Common myeloid progenitor, CD34-positive (primary cell): ENCODE measurements at regions not wholly inside any gene's neighbourhood (a gene's known extent, or its start where the extent isn't known, plus 50 kb on each side); places are given as distances from the start of the nearest gene placed in this dataset.

ENCODE experiments used
- CTCF ChIA-PET: fragments of 350-600 bp; sonication (Branson Sonifier 250); formaldehyde crosslinking; loops from one replicate; lab custom pipeline; 2021; ENCODE audit warnings: antibody characterized with exemption; lab: Charles Lee
- POLR2A ChIA-PET: fragments of 350-600 bp; sonication (Branson Sonifier 250); formaldehyde crosslinking; loops from one replicate; lab custom pipeline; 2021; ENCODE audit warnings: antibody characterized with exemption; lab: Charles Lee
- DNase-seq, 3 donors: peaks; one replicate each; pipeline versions ENCODE4 v3.0.0 to v3.0.0-alpha.2; 2013
- H3K27ac ChIP-seq, 2 experiments: 1 replicate in 1 of 2; 2 replicates in 1 of 2; pipeline ENCODE4 v1.7.0; 2013; ENCODE audit warnings: inconsistent platforms in 2 of 2, low read length in 2 of 2, mild to moderate bottlenecking in 2 of 2, low read depth in 1 of 2, moderate library complexity in 1 of 2; ENCODE audit not compliant: severe bottlenecking in 2 of 2, insufficient read depth in 1 of 2, poor library complexity in 1 of 2
- H3K27me3 ChIP-seq, 5 experiments: replicated peaks in 2 of 5; 1 replicate in 3 of 5; 2 replicates in 2 of 5; pipeline versions ENCODE4 v1.6.1 to v1.7.0; 2013; ENCODE audit warnings: low read length in 4 of 5, mild to moderate bottlenecking in 2 of 5, moderate library complexity in 2 of 5, inconsistent platforms in 1 of 5; ENCODE audit not compliant: insufficient read depth in 5 of 5, control insufficient read depth in 4 of 5
- H3K36me3 ChIP-seq, 4 experiments: 1 replicate in 2 of 4; 2 replicates in 2 of 4; pipeline versions ENCODE4 v1.6.1 to v1.7.0; 2013; ENCODE audit warnings: low read length in 3 of 4, control low read depth in 1 of 4, mild to moderate bottlenecking in 1 of 4; ENCODE audit not compliant: control insufficient read depth in 4 of 4, insufficient read depth in 4 of 4
- H3K4me1 ChIP-seq, 4 experiments: 1 replicate in 3 of 4; 2 replicates in 1 of 4; pipeline versions ENCODE4 v1.6.1 to v1.7.1; 2013; ENCODE audit warnings: low read length in 3 of 4, mild to moderate bottlenecking in 3 of 4, control low read depth in 1 of 4, inconsistent platforms in 1 of 4, moderate library complexity in 1 of 4; ENCODE audit not compliant: control insufficient read depth in 4 of 4, insufficient read depth in 4 of 4; ENCODE audit errors: control extremely low read depth in 1 of 4
- H3K4me3 ChIP-seq, 7 experiments: 1 replicate in 4 of 7; 2 replicates in 3 of 7; pipeline versions ENCODE4 v1.5.1 to v1.7.0; 2013; ENCODE audit warnings: mild to moderate bottlenecking in 7 of 7, low read length in 6 of 7, moderate library complexity in 6 of 7, inconsistent platforms in 2 of 7, low read depth in 2 of 7, control low read depth in 1 of 7; ENCODE audit not compliant: insufficient read depth in 4 of 7, control insufficient read depth in 1 of 7; ENCODE audit errors: extremely low read depth in 1 of 7
- H3K9me3 ChIP-seq, 5 experiments: 1 replicate in 4 of 5; 2 replicates in 1 of 5; pipeline versions ENCODE4 v1.6.1 to v1.7.1; 2013; ENCODE audit warnings: low read length in 4 of 5, mild to moderate bottlenecking in 2 of 5, inconsistent platforms in 1 of 5, low read depth in 1 of 5, moderate library complexity in 1 of 5; ENCODE audit not compliant: control insufficient read depth in 4 of 5, insufficient read depth in 2 of 5; ENCODE audit errors: control extremely low read depth in 1 of 5
- WGBS: methylation state at CpG from one replicate; pipeline ENCODE4 v1.1.5; 2013; ENCODE audit not compliant: insufficient coverage; 5-methylcytosine and 5-hydroxymethylcytosine counted together

- Histone ChIP-seq H3K36me3 (no peaks in the 10 kb centered on the region), H3K9me3 (no peaks in the 10 kb centered on the region), H3K4me1 (no peaks in the 10 kb centered on the region), H3K4me3 (no peak overlapping the region), H3K27me3 (peaks cover 0 to 11% (median 3%) of the 10 kb centered on the region in 5 experiments), H3K27ac (no peak overlapping the region)
- 70% methylated on average over 3 of the region's 4 CpGs for WGBS
- POLR2A ChIA-PET, result no interaction called here
- no peak for DNase-seq
- CTCF ChIA-PET, result no interaction called here
Observed at GRCh38 chr9:85147046-85147640, 477.6 kb downstream of the NTRK2 start.

- Histone ChIP-seq H3K4me1 (no peaks in the 10 kb centered on the region), H3K36me3 (no peaks in the 10 kb centered on the region), H3K27me3 (peaks cover 0 to 7% (median 0%) of the 10 kb centered on the region in 5 experiments), H3K4me3 (no peak overlapping the region), H3K27ac (no peak overlapping the region), H3K9me3 (no peaks in the 10 kb centered on the region)
- ChIA-PET CTCF (interaction anchor here (1.0 to 1.7 kb wide), 4 partner anchors 280 to 746 kb away, joined by 3 to 6 read pairs (median 5); no protein-coding TSS in a partner anchor), POLR2A (no interaction called here)
- DNase-seq, result peak in 2 of 3 donors; percentile 9 to 13
- WGBS, result 100% methylated on average over 1 of the region's 1 CpG
Observed at GRCh38 chr9:85142968-85143367, 473.4 kb downstream of the NTRK2 start.

- WGBS, result 97% methylated on average over 2 of the region's 4 CpGs
- CTCF ChIA-PET, result interaction anchor here (1.4 to 1.8 kb wide), 3 partner anchors 8 to 282 kb away, joined by 3 to 6 read pairs (median 5); no protein-coding TSS in a partner anchor
- POLR2A ChIA-PET, result no interaction called here
- peaks cover 0 to 8% (median 0%) of the 10 kb centered on the region in 5 experiments for H3K27me3 ChIP-seq
- no peaks in the 10 kb centered on the region for H3K36me3 ChIP-seq
- no peaks in the 10 kb centered on the region for H3K9me3 ChIP-seq
- no peak overlapping the region for H3K4me3 ChIP-seq
- H3K27ac ChIP-seq, result no peak overlapping the region
- no peaks in the 10 kb centered on the region for H3K4me1 ChIP-seq
- DNase-seq, result no peak
Observed at GRCh38 chr9:85142496-85142911, 473.0 kb downstream of the NTRK2 start.

GRCh38 chr9:85137696-85138095, 468.2 kb downstream of the NTRK2 start:
- H3K4me3 ChIP-seq, result no peak overlapping the region
- CTCF ChIA-PET, result no interaction called here
- no CpG with 5 or more reads among the region's 5 CpGs for WGBS
- peaks cover 0 to 3% (median 0%) of the 10 kb centered on the region in 5 experiments for H3K27me3 ChIP-seq
- POLR2A ChIA-PET, result no interaction called here
- H3K4me1 ChIP-seq, result no peaks in the 10 kb centered on the region
- H3K27ac ChIP-seq, result no peak overlapping the region
- H3K36me3 ChIP-seq, result no peaks in the 10 kb centered on the region
- DNase-seq, result no peak
- H3K9me3 ChIP-seq, result peaks cover 0 to 5% (median 0%) of the 10 kb centered on the region in 5 experiments

GRCh38 chr9:85136987-85137386, 467.5 kb downstream of the NTRK2 start:
- peaks cover 0 to 3% (median 0%) of the 10 kb centered on the region in 5 experiments for H3K27me3 ChIP-seq
- H3K4me1 ChIP-seq, result no peaks in the 10 kb centered on the region
- H3K36me3 ChIP-seq, result no peaks in the 10 kb centered on the region
- DNase-seq, result no peak
- no peak overlapping the region for H3K27ac ChIP-seq
- H3K9me3 ChIP-seq, result peaks cover 0 to 5% (median 0%) of the 10 kb centered on the region in 5 experiments
- ChIA-PET CTCF (interaction anchor here (1.5 kb wide), 1 partner anchor 288 kb away, joined by 3 read pairs; no protein-coding TSS in a partner anchor), POLR2A (no interaction called here)
- H3K4me3 ChIP-seq, result no peak overlapping the region
- WGBS, result 81% methylated on average over 7 of the region's 7 CpGs

GRCh38 chr9:85136507-85136906, 467.0 kb downstream of the NTRK2 start:
- Histone ChIP-seq H3K27ac (no peak overlapping the region), H3K27me3 (peaks cover 0 to 3% (median 0%) of the 10 kb centered on the region in 5 experiments), H3K4me3 (no peak overlapping the region), H3K9me3 (peaks cover 0 to 5% (median 0%) of the 10 kb centered on the region in 5 experiments), H3K4me1 (no peaks in the 10 kb centered on the region), H3K36me3 (no peaks in the 10 kb centered on the region)
- ChIA-PET POLR2A (no interaction called here), CTCF (interaction anchor here (1.1 to 1.5 kb wide), 2 partner anchors 10 to 288 kb away, joined by 3 read pairs; no protein-coding TSS in a partner anchor)
- no peak for DNase-seq

GRCh38 chr9:85130764-85131163, 461.2 kb downstream of the NTRK2 start:
- H3K27me3 ChIP-seq, result no peaks in the 10 kb centered on the region
- CTCF ChIA-PET, result no interaction called here
- no peak overlapping the region for H3K27ac ChIP-seq
- POLR2A ChIA-PET, result no interaction called here
- no peaks in the 10 kb centered on the region for H3K36me3 ChIP-seq
- no peaks in the 10 kb centered on the region for H3K4me1 ChIP-seq
- H3K9me3 ChIP-seq, result peaks cover 0 to 3% (median 0%) of the 10 kb centered on the region in 5 experiments
- no peak overlapping the region for H3K4me3 ChIP-seq
- WGBS, result 83% methylated on average over 1 of the region's 3 CpGs
- DNase-seq, result no peak
